PC-3 (cell line): ENCODE measurements at regions not wholly inside any gene's neighbourhood (a gene's known extent, or its start where the extent isn't known, plus 50 kb on each side); places are given as distances from the start of the nearest gene placed in this dataset.

Source experiments
- ATAC-seq: fragments of 200-7000 bp; cut with Tn5 transposase; 2 replicates; pipeline ENCODE4 v1.9.1; 2020; ENCODE audit warnings: mild to moderate bottlenecking, moderate library complexity
- BruUV-seq: library from RNA; stranded (reverse); fragments of 400-500 nt; replicated peaks from 2 replicates; lab custom pipeline; 2021; lab: Mats Ljungman, UMichigan
- CTCF ChIA-PET: fragments of 300-600 bp; sonication (Branson Sonifier 250); formaldehyde crosslinking; loops from one replicate; lab custom pipeline; 2022; ENCODE audit warnings: antibody characterized with exemption; lab: Charles Lee
- POLR2A ChIA-PET: fragments of 300-600 bp; sonication (Branson Sonifier 250); formaldehyde crosslinking; loops from one replicate; lab custom pipeline; 2022; ENCODE audit warnings: antibody characterized with exemption; ENCODE audit not compliant: unreplicated experiment; lab: Charles Lee
- DNase-seq: peaks from one replicate; pipeline ENCODE4 v3.0.0-alpha.2; 2015
- H2AFZ ChIP-seq: fragments of 300-600 bp; sonication (generic); 2 replicates; pipeline ENCODE4 v1.6.0; 2016; ENCODE audit warnings: antibody characterized with exemption, low read length
- H3F3A ChIP-seq: fragments of 300-600 bp; sonication (generic); one replicate; pipeline ENCODE4 v1.6.0; 2017; ENCODE audit warnings: antibody characterized with exemption, low read length, control low read depth, mild to moderate bottlenecking; ENCODE audit not compliant: unreplicated experiment
- H3K27ac ChIP-seq: fragments of 300-600 bp; sonication (generic); 2 replicates; pipeline ENCODE4 v1.5.1; 2016; ENCODE audit warnings: mild to moderate bottlenecking, low read length
- H3K27me3 ChIP-seq: fragments of 300-600 bp; sonication (generic); 2 replicates; pipeline ENCODE4 v1.6.1; 2016; ENCODE audit warnings: low read length, mixed read lengths
- H3K36me3 ChIP-seq: fragments of 300-600 bp; sonication (generic); 2 replicates; pipeline ENCODE4 v1.6.1; 2016; ENCODE audit warnings: low read depth, mixed run types, low read length, mixed read lengths
- H3K4me1 ChIP-seq: fragments of 300-600 bp; sonication (generic); 2 replicates; pipeline ENCODE4 v1.5.1; 2016; ENCODE audit warnings: low read length; ENCODE audit not compliant: insufficient read depth
- H3K4me2 ChIP-seq: fragments of 300-600 bp; sonication (generic); 2 replicates; pipeline ENCODE4 v1.6.0; 2016; ENCODE audit warnings: low read length
- H3K4me3 ChIP-seq: fragments of 300-600 bp; sonication (generic); 2 replicates; pipeline ENCODE4 v1.5.1; 2016; ENCODE audit warnings: mild to moderate bottlenecking, low read length, mixed read lengths
- H3K79me2 ChIP-seq: fragments of 300-600 bp; sonication (generic); 2 replicates; pipeline ENCODE4 v1.6.1; 2017; ENCODE audit warnings: low read length, mixed read lengths
- H3K9ac ChIP-seq: fragments of 300-600 bp; sonication (generic); 2 replicates; pipeline ENCODE4 v1.6.0; 2016; ENCODE audit warnings: mild to moderate bottlenecking, low read length
- H3K9me2 ChIP-seq: fragments of 300-600 bp; sonication (generic); replicated peaks from 2 replicates; pipeline ENCODE4 v1.6.1; 2016; ENCODE audit warnings: mixed run types, low read length, mixed read lengths
- H3K9me3 ChIP-seq: fragments of 300-600 bp; sonication (generic); 2 replicates; pipeline ENCODE4 v1.6.1; 2016; ENCODE audit warnings: low read length, mixed read lengths
- H4K20me1 ChIP-seq: fragments of 300-600 bp; sonication (generic); 2 replicates; pipeline ENCODE4 v1.6.1; 2016; ENCODE audit warnings: low read length, mixed read lengths
- EZH2 ChIP-seq: fragments of 300-600 bp; sonication (generic); IDR thresholded peaks from one replicate; pipeline ENCODE4 v1.6.1; 2017; ENCODE audit warnings: antibody characterized with exemption, mild to moderate bottlenecking, low read length; ENCODE audit not compliant: unreplicated experiment
- EZH2phosphoT487 ChIP-seq: fragments of 300-600 bp; sonication (generic); IDR thresholded peaks from 2 replicates; pipeline ENCODE4 v1.6.1; 2018; ENCODE audit warnings: mild to moderate bottlenecking, antibody characterized with exemption, low read length, borderline replicate concordance
- intact Hi-C: fragments of 100-400 bp; cut with micrococcal nuclease; formaldehyde crosslinking; loops from 2 replicates; pipeline ENCODE4 v1.9.0; 2023
- TF ChIP-seq, protein P1 (sequence below): fragments of 300-600 bp; sonication (generic); conservative IDR thresholded peaks from 2 replicates; pipeline ENCODE4 v1.5.1; 2017; ENCODE audit warnings: antibody characterized with exemption, low read depth, mild to moderate bottlenecking, low read length

DNA sequence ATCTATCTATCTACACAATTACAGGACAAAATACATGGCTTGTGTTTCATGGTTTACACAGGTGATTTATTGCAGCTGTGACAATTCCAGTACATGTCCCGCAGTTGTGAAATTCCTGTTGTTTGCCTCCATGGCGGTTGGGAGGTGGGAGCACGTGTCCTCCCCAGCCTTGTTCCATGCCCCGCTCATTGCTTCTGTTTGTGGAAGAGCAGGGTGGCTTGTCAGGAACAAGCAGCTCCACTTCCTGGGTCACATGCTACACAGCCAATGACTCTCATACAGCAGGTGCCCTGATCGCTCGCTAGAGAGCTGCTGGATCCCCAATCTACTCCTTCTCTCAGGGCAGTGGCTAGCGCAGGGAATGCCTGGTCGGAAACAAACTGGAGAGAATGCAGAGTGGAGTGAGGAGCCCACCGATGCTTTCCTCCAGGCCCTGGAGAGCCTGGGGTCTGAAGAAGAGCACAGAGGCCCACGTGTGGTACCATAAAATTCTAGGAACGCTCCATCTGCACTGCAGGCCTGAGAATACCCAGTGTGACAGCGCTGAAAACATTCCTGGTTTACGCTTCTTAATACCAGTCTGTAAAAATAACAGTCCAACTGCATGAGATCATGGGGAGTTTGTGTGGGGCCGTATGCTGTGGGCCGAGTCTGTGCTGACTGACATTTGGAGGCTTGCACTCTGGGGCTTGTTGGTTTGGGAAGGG is 270.6 kb upstream of the RGMA start:
- H3K36me3 ChIP-seq, result no peaks in the 10 kb centered on the region
- no peaks in the 10 kb centered on the region for H3K79me2 ChIP-seq
- no peak overlapping the region for H3K27ac ChIP-seq
- peaks cover 80% of the 10 kb centered on the region for H3K27me3 ChIP-seq
- BruUV-seq, result no TSS peak
- no peak overlapping the region for H2AFZ ChIP-seq
- DNase-seq (no peak), ATAC-seq (no peak)
- no peak overlapping the region for H3K4me3 ChIP-seq
- intact Hi-C loops, result no loop called here
- no peaks in the 10 kb centered on the region for H3K9me2 ChIP-seq
- H3K4me2 ChIP-seq, result no peak overlapping the region
- H3F3A ChIP-seq, result no peaks in the 10 kb centered on the region
- ChIA-PET CTCF (no interaction called here), POLR2A (no interaction called here)
- no peaks in the 10 kb centered on the region for H4K20me1 ChIP-seq
- no peak for TF ChIP-seq EZH2phosphoT487
- no peak for TF ChIP-seq EZH2
- TF ChIP-seq, protein P1, sequence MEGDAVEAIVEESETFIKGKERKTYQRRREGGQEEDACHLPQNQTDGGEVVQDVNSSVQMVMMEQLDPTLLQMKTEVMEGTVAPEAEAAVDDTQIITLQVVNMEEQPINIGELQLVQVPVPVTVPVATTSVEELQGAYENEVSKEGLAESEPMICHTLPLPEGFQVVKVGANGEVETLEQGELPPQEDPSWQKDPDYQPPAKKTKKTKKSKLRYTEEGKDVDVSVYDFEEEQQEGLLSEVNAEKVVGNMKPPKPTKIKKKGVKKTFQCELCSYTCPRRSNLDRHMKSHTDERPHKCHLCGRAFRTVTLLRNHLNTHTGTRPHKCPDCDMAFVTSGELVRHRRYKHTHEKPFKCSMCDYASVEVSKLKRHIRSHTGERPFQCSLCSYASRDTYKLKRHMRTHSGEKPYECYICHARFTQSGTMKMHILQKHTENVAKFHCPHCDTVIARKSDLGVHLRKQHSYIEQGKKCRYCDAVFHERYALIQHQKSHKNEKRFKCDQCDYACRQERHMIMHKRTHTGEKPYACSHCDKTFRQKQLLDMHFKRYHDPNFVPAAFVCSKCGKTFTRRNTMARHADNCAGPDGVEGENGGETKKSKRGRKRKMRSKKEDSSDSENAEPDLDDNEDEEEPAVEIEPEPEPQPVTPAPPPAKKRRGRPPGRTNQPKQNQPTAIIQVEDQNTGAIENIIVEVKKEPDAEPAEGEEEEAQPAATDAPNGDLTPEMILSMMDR, result no peak
- no peak overlapping the region for H3K9ac ChIP-seq
- H3K9me3 ChIP-seq, result no peaks in the 10 kb centered on the region
- no peaks in the 10 kb centered on the region for H3K4me1 ChIP-seq

- ATAC-seq, result no peak
- Histone ChIP-seq H2AFZ (no peak overlapping the region), H3K9ac (no peak overlapping the region), H3K4me1 (no peaks in the 10 kb centered on the region), H3K4me3 (no peak overlapping the region), H3K36me3 (no peaks in the 10 kb centered on the region), H3K79me2 (no peaks in the 10 kb centered on the region), H3K9me3 (no peaks in the 10 kb centered on the region), H3K27me3 (peaks cover 76% of the 10 kb centered on the region), H3K27ac (no peak overlapping the region), H3F3A (no peaks in the 10 kb centered on the region), H4K20me1 (no peaks in the 10 kb centered on the region), H3K9me2 (no peaks in the 10 kb centered on the region), H3K4me2 (no peak overlapping the region)
- no TSS peak for BruUV-seq
- TF ChIP-seq, protein P1, result no peak
- no peak for TF ChIP-seq EZH2phosphoT487
- no peak for TF ChIP-seq EZH2
- ChIA-PET CTCF (no interaction called here), POLR2A (no interaction called here)
- intact Hi-C loops, result no loop called here
- no peak for DNase-seq
Measured at GRCh38 chr15:93359060-93359408, 270.0 kb upstream of the RGMA start.

DNA sequence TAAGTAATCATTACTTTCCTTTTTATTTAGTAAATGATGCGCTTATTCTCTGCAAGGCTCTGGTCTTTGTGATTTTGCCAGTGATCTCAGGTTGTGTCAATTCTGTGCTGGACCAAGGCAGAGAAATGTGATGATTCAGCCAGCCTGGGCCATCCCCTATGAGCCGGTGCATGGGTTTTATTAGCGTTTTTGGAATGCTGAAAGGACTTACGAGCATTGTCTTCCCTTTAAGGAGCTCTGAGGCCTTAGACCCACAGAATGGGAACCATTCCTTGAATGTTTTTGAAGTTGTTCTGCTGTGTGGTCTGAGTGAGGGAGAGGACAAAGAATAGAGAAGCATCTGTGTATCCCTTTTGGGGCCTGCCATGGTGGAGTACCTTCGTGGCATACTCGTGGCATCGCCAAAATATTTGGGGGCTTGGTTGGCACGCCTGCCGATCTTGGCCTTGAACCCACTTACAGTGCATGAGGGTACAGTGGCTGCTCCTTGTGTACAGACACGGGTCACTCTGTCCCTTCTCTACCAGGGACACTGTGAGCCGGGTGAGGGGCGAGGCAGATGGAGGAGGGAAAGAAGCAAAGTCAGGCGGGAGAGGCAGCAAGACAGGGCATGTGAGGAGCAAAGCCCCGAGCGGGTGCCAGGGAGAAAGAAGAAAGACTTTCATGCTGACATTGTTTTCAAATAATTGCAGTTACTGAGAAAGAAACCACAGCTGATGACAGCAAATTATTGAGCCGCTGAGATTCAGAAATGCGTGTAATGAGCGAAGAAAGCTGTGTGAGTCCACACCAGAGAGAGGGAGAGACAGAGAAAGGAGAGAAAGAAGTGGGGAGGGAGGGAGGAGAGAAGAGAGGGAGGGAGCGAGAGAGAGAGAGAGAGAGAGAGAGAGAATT is 269.4 kb upstream of the RGMA start:
- H3K27ac ChIP-seq, result no peak overlapping the region
- no peaks in the 10 kb centered on the region for H3K79me2 ChIP-seq
- H4K20me1 ChIP-seq, result no peaks in the 10 kb centered on the region
- H3K9me2 ChIP-seq, result no peaks in the 10 kb centered on the region
- no peak overlapping the region for H3K4me3 ChIP-seq
- no peaks in the 10 kb centered on the region for H3K36me3 ChIP-seq
- no peaks in the 10 kb centered on the region for H3F3A ChIP-seq
- no peaks in the 10 kb centered on the region for H3K4me1 ChIP-seq
- no TSS peak for BruUV-seq
- ChIA-PET POLR2A (no interaction called here), CTCF (no interaction called here)
- ATAC-seq, result no peak
- H2AFZ ChIP-seq, result no peak overlapping the region
- no peak overlapping the region for H3K4me2 ChIP-seq
- intact Hi-C loops, result no loop called here
- TF ChIP-seq, protein P1, result no peak
- no peak for TF ChIP-seq EZH2
- TF ChIP-seq EZH2phosphoT487, result no peak
- peaks cover 78% of the 10 kb centered on the region for H3K27me3 ChIP-seq
- no peak for DNase-seq
- H3K9ac ChIP-seq, result no peak overlapping the region
- H3K9me3 ChIP-seq, result no peaks in the 10 kb centered on the region
